GM23248 (cell line): ENCODE measurements at regions not wholly inside any gene's neighbourhood (a gene's known extent, or its start where the extent isn't known, plus 50 kb on each side); places are given as distances from the start of the nearest gene placed in this dataset.

Source experiments
- EZH2 ChIP-seq: fragments of 200-600 bp; sonication (generic); IDR thresholded peaks from 2 replicates; pipeline ENCODE4 v1.6.1; 2018; ENCODE audit warnings: antibody characterized with exemption, mild to moderate bottlenecking; ENCODE audit not compliant: insufficient read depth, poor library complexity, severe bottlenecking
- EZH2phosphoT487 ChIP-seq: fragments of 200-600 bp; sonication (generic); IDR thresholded peaks from 2 replicates; pipeline ENCODE4 v1.6.1; 2018; ENCODE audit warnings: antibody characterized with exemption, moderate library complexity, mild to moderate bottlenecking, low read depth; ENCODE audit not compliant: insufficient read depth

DNA sequence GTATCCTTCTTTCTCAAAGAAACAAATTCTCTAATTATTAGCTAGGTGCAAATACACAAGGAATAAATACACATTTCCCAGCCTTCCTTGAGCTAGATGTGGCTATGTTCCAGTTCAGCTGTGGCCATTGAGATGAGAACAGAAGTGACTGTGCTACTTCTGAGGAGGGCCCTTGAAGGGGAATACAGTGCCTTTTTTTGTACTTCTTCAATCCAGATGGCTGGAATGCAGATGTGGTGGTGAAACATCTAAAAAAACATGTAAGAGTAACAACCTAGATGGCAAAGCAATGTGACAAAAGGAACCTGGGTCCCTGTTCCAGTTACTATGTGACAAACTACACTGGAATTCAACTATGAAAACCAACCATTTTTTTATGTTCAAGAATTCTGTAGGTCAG is 115.4 kb upstream of the DST start:
- TF ChIP-seq EZH2, result no peak
- no peak for TF ChIP-seq EZH2phosphoT487
